COR-L47 (cell line): ENCODE measurements at regions not wholly inside any gene's neighbourhood (a gene's known extent, or its start where the extent isn't known, plus 50 kb on each side); places are given as distances from the start of the nearest gene placed in this dataset.
"Not testable (repeated sequence)": the region's sequence is repeated elsewhere in the genome, so short reads cannot be mapped to it uniquely, and the experiment has no call there.

ENCODE experiments used
- DNase-seq: peaks from one replicate; lab custom pipeline; 2025; lab: John Stamatoyannopoulos, UW

GRCh38 chr1:104463126-104463697 is 713.5 kb downstream of the AMY1C start:
- no peak for DNase-seq

- no peak for DNase-seq
These were observed 716.4 kb downstream of the AMY1C start for GRCh38 chr1:104466068-104466467.

- no peak for DNase-seq
These were observed 717.9 kb downstream of the AMY1C start for GRCh38 chr1:104467590-104467989.

GRCh38 chr1:104468282-104468681 is 718.6 kb downstream of the AMY1C start:
- no peak for DNase-seq

GRCh38 chr1:104476126-104476525 is 726.4 kb downstream of the AMY1C start:
- DNase-seq, result no peak

GRCh38 chr1:104488296-104489015 is 738.8 kb downstream of the AMY1C start:
- DNase-seq, result no peak

- no peak for DNase-seq
These were observed 776.6 kb downstream of the AMY1C start for GRCh38 chr1:104526158-104526795.

GRCh38 chr1:104531990-104532389 is 782.3 kb downstream of the AMY1C start:
- DNase-seq, result no peak

GRCh38 chr1:104574620-104575019 is 824.9 kb downstream of the AMY1C start:
- no peak for DNase-seq

- DNase-seq, result no peak
These were observed 843.2 kb downstream of the AMY1C start for GRCh38 chr1:104592926-104593325.

GRCh38 chr1:104593413-104594187 is 843.9 kb downstream of the AMY1C start:
- DNase-seq, result no peak

GRCh38 chr1:104617474-104617873 is 867.8 kb downstream of the AMY1C start:
- no peak for DNase-seq

- no peak for DNase-seq
These were observed 871.5 kb downstream of the AMY1C start for GRCh38 chr1:104621221-104621620.

GRCh38 chr1:104624538-104624937 is 874.8 kb downstream of the AMY1C start:
- no peak for DNase-seq

GRCh38 chr1:104629589-104629988 is 879.9 kb downstream of the AMY1C start:
- DNase-seq, result no peak

GRCh38 chr1:104630567-104631149 is 881.0 kb downstream of the AMY1C start:
- DNase-seq, result no peak

GRCh38 chr1:104636581-104636980 is 886.9 kb downstream of the AMY1C start:
- peak; percentile 25 for DNase-seq

- DNase-seq, result no peak
These were observed 896.5 kb downstream of the AMY1C start for GRCh38 chr1:104646233-104646632.

GRCh38 chr1:104648269-104648691 is 898.6 kb downstream of the AMY1C start:
- peak; percentile 88 for DNase-seq

- not testable (repeated sequence) for DNase-seq
These were observed 914.7 kb downstream of the AMY1C start for GRCh38 chr1:104664374-104664773.

GRCh38 chr1:104665300-104665699 is 915.6 kb downstream of the AMY1C start:
- DNase-seq, result no peak

GRCh38 chr1:104671684-104672353 is 922.1 kb downstream of the AMY1C start:
- DNase-seq, result no peak
